H9 (cell line): ENCODE measurements at regions not wholly inside any gene's neighbourhood (a gene's known extent, or its start where the extent isn't known, plus 50 kb on each side); places are given as distances from the start of the nearest gene placed in this dataset.
A peak's percentile ranks its signal among the peaks of the same experiment; 100 is the strongest.

Experiments
- DNase-seq: peaks from one replicate; pipeline ENCODE4 v3.0.0-alpha.2; 2017
- H2AFZ ChIP-seq: one replicate; pipeline ENCODE4 v1.6.1; 2013; ENCODE audit warnings: mild to moderate bottlenecking, low read length, control low read depth, moderate library complexity
- H2AK5ac ChIP-seq: 2 replicates; pipeline ENCODE4 v1.6.1; 2013; ENCODE audit warnings: low read length, control low read depth, mixed read lengths; ENCODE audit not compliant: insufficient read length
- H2BK120ac ChIP-seq: one replicate; pipeline ENCODE4 v1.6.1; 2013; ENCODE audit warnings: low read depth, mild to moderate bottlenecking, low read length, control low read depth, inconsistent platforms; ENCODE audit not compliant: poor library complexity, severe bottlenecking
- H2BK12ac ChIP-seq: 2 replicates; pipeline ENCODE4 v1.6.1; 2013; ENCODE audit warnings: low read length, control low read depth, mixed read lengths, low read depth; ENCODE audit not compliant: insufficient read length
- H2BK15ac ChIP-seq: 2 replicates; pipeline ENCODE4 v1.6.1; 2013; ENCODE audit warnings: low read depth, low read length, control low read depth
- H2BK20ac ChIP-seq: one replicate; pipeline ENCODE4 v1.6.1; 2013; ENCODE audit warnings: low read depth, mild to moderate bottlenecking, low read length, control low read depth, inconsistent platforms; ENCODE audit not compliant: poor library complexity, severe bottlenecking
- H2BK5ac ChIP-seq: 2 replicates; pipeline ENCODE4 v1.6.1; 2013; ENCODE audit warnings: low read length, control low read depth, mixed read lengths; ENCODE audit not compliant: insufficient read length
- H3K14ac ChIP-seq: 2 replicates; pipeline ENCODE4 v1.6.1; 2013; ENCODE audit warnings: low read length, control low read depth; ENCODE audit not compliant: insufficient read depth
- H3K18ac ChIP-seq: 2 replicates; pipeline ENCODE4 v1.6.1; 2013; ENCODE audit warnings: low read depth, mild to moderate bottlenecking, mixed read lengths, low read length, control low read depth; ENCODE audit not compliant: insufficient read length
- H3K23ac ChIP-seq: 2 replicates; pipeline ENCODE4 v1.6.1; 2013; ENCODE audit warnings: low read length, control low read depth, mixed read lengths, low read depth; ENCODE audit not compliant: insufficient read length
- H3K23me2 ChIP-seq: 2 replicates; pipeline ENCODE4 v1.6.1; 2013; ENCODE audit warnings: low read depth, mild to moderate bottlenecking, mixed read lengths, low read length, control low read depth; ENCODE audit not compliant: insufficient read length, poor library complexity, severe bottlenecking
- H3K27ac ChIP-seq: 2 replicates; pipeline ENCODE4 v1.5.1; 2013; ENCODE audit warnings: low read length, control low read depth, mixed read lengths, low read depth; ENCODE audit not compliant: insufficient read length
- H3K27me3 ChIP-seq: 2 replicates; pipeline ENCODE4 v1.6.1; 2013; ENCODE audit warnings: low read length, control low read depth, inconsistent platforms; ENCODE audit not compliant: insufficient read depth
- H3K4ac ChIP-seq: 2 replicates; pipeline ENCODE4 v1.6.1; 2013; ENCODE audit warnings: low read depth, mild to moderate bottlenecking, control low read depth, inconsistent platforms, low read length, moderate library complexity
- H3K4me1 ChIP-seq: 2 replicates; pipeline ENCODE4 v1.6.1; 2013; ENCODE audit warnings: low read length, control low read depth, inconsistent platforms; ENCODE audit not compliant: insufficient read depth
- H3K4me2 ChIP-seq: 2 replicates; pipeline ENCODE4 v1.6.1; 2013; ENCODE audit warnings: low read length, control low read depth, mixed read lengths; ENCODE audit not compliant: insufficient read length, insufficient read depth
- H3K56ac ChIP-seq: 2 replicates; pipeline ENCODE4 v1.6.1; 2013; ENCODE audit warnings: low read depth, mild to moderate bottlenecking, mixed read lengths, low read length, control low read depth; ENCODE audit not compliant: insufficient read length
- H3K79me1 ChIP-seq: 2 replicates; pipeline ENCODE4 v1.6.1; 2013; ENCODE audit warnings: low read depth, mild to moderate bottlenecking, moderate library complexity, low read length, control low read depth, inconsistent platforms; ENCODE audit not compliant: insufficient read depth, poor library complexity, severe bottlenecking
- H3K79me2 ChIP-seq: 2 replicates; pipeline ENCODE4 v1.6.1; 2013; ENCODE audit warnings: low read length, control low read depth, inconsistent platforms; ENCODE audit not compliant: insufficient read depth
- H3K9ac ChIP-seq: 2 replicates; pipeline ENCODE4 v1.6.1; 2013; ENCODE audit warnings: low read length, control low read depth, mixed read lengths; ENCODE audit not compliant: insufficient read length; ENCODE audit errors: extremely low read depth
- H3K9me3 ChIP-seq: one replicate; pipeline ENCODE4 v1.6.1; 2013; ENCODE audit warnings: low read depth, low read length, inconsistent platforms; ENCODE audit not compliant: control insufficient read depth
- H3T11ph ChIP-seq: one replicate; pipeline ENCODE4 v1.6.1; 2013; ENCODE audit warnings: mild to moderate bottlenecking, low read length, control low read depth, inconsistent platforms
- H4K20me1 ChIP-seq: one replicate; pipeline ENCODE4 v1.6.1; 2013; ENCODE audit not compliant: control insufficient read depth, insufficient read length, insufficient read depth
- H4K5ac ChIP-seq: 2 replicates; pipeline ENCODE4 v1.6.1; 2013; ENCODE audit warnings: low read depth, mild to moderate bottlenecking, mixed read lengths, low read length, control low read depth; ENCODE audit not compliant: insufficient read length
- H4K8ac ChIP-seq: replicated peaks from 2 replicates; pipeline ENCODE4 v1.6.1; 2013; ENCODE audit warnings: low read length, control low read depth, mixed read lengths, low read depth; ENCODE audit not compliant: insufficient read length
- H4K91ac ChIP-seq: 2 replicates; pipeline ENCODE4 v1.6.1; 2013; ENCODE audit warnings: low read depth, mild to moderate bottlenecking, moderate library complexity, mixed read lengths, low read length, control low read depth; ENCODE audit not compliant: insufficient read length
- H3K27ac Mint-ChIP-seq, 3 experiments: 2 replicates in 2 of 3; 3 replicates in 1 of 3; pipeline ENCODE4 v1.8.0; 2020 to 2021; ENCODE audit warnings: mixed read lengths in 3 of 3, mild to moderate bottlenecking in 1 of 3, moderate library complexity in 1 of 3
- H3K27me3 Mint-ChIP-seq: 2 replicates; pipeline ENCODE4 v1.8.0; 2021; ENCODE audit warnings: low read depth, mild to moderate bottlenecking, moderate library complexity, mixed read lengths
- H3K36me3 Mint-ChIP-seq, 3 experiments: 2 replicates in 2 of 3; 3 replicates in 1 of 3; pipeline ENCODE4 v1.8.0; 2020 to 2021; ENCODE audit warnings: low read depth in 3 of 3, mixed read lengths in 3 of 3; ENCODE audit not compliant: insufficient read depth in 1 of 3
- H3K4me1 Mint-ChIP-seq, 2 experiments: 2 replicates each; pipeline ENCODE4 v1.8.0; 2020; ENCODE audit warnings: mixed read lengths in 2 of 2
- H3K4me3 Mint-ChIP-seq, 2 experiments: 2 replicates in 1 of 2; 3 replicates in 1 of 2; pipeline ENCODE4 v1.8.0; 2020 to 2021; ENCODE audit warnings: mild to moderate bottlenecking in 2 of 2, mixed read lengths in 2 of 2, moderate library complexity in 1 of 2
- H3K9me3 Mint-ChIP-seq, 2 experiments: 2 replicates in 1 of 2; 3 replicates in 1 of 2; pipeline ENCODE4 v1.8.0; 2020; ENCODE audit warnings: mild to moderate bottlenecking in 2 of 2, mixed read lengths in 2 of 2, moderate library complexity in 1 of 2
- TF ChIP-seq, protein P1 (sequence below): fragments of 200-600 bp; sonication (generic); conservative IDR thresholded peaks from 3 replicates; pipeline ENCODE4 v1.8.0; 2021; ENCODE audit warnings: antibody characterized with exemption, mild to moderate bottlenecking

DNA sequence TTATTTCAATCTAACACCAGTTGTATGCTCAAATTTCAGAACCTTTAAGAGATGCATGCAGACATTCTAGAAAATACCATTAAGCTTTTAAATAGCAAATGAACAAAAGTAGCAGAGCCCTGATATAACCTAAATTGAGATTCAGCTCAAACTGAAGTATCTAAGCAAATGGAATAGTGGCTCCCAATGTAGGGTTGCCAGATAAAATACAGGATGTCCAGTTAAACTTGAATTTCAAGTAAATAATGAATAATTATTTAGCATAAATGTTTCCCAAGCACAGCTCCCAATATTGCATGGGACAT lies 171.1 kb upstream of the ATP11B start:
- no peak overlapping the region for H3K4me2 ChIP-seq
- H4K8ac ChIP-seq = no peak overlapping the region
- no peak overlapping the region for H2BK5ac ChIP-seq
- Mint-ChIP-seq H3K4me1 (peaks cover 26 to 32% of the 10 kb centered on the region in 2 experiments), H3K27me3 (no peaks in the 10 kb centered on the region), H3K36me3 (peaks cover 0 to 8% (median 0%) of the 10 kb centered on the region in 3 experiments; a peak in 2 of 7 replicates), H3K27ac (no peak overlapping the region), H3K4me3 (no peak overlapping the region), H3K9me3 (no peaks in the 10 kb centered on the region; a peak in 2 of 5 replicates)
- no peak overlapping the region for H3K9ac ChIP-seq
- H4K5ac ChIP-seq = no peak overlapping the region
- no peaks in the 10 kb centered on the region for H3K27me3 ChIP-seq
- no peak overlapping the region for H2BK15ac ChIP-seq
- no peak overlapping the region for H2BK20ac ChIP-seq
- no peak overlapping the region for H3K23ac ChIP-seq
- H3K4ac ChIP-seq = no peak overlapping the region
- no peak overlapping the region for H3K18ac ChIP-seq
- H3K27ac ChIP-seq = no peak overlapping the region
- no peaks in the 10 kb centered on the region for H3K23me2 ChIP-seq
- H4K20me1 ChIP-seq = no peaks in the 10 kb centered on the region
- H2BK120ac ChIP-seq = no peak overlapping the region
- no peak overlapping the region for H4K91ac ChIP-seq
- DNase-seq = no peak
- H3K79me1 ChIP-seq = no peaks in the 10 kb centered on the region
- no peak overlapping the region for H2AK5ac ChIP-seq
- H3K14ac ChIP-seq = no peak overlapping the region
- H3K4me1 ChIP-seq = no peaks in the 10 kb centered on the region
- H3K9me3 ChIP-seq = no peaks in the 10 kb centered on the region
- no peak overlapping the region for H3T11ph ChIP-seq
- no peak overlapping the region for H3K56ac ChIP-seq
- H2AFZ ChIP-seq = no peak overlapping the region
- H2BK12ac ChIP-seq = no peak overlapping the region
- TF ChIP-seq, protein P1, sequence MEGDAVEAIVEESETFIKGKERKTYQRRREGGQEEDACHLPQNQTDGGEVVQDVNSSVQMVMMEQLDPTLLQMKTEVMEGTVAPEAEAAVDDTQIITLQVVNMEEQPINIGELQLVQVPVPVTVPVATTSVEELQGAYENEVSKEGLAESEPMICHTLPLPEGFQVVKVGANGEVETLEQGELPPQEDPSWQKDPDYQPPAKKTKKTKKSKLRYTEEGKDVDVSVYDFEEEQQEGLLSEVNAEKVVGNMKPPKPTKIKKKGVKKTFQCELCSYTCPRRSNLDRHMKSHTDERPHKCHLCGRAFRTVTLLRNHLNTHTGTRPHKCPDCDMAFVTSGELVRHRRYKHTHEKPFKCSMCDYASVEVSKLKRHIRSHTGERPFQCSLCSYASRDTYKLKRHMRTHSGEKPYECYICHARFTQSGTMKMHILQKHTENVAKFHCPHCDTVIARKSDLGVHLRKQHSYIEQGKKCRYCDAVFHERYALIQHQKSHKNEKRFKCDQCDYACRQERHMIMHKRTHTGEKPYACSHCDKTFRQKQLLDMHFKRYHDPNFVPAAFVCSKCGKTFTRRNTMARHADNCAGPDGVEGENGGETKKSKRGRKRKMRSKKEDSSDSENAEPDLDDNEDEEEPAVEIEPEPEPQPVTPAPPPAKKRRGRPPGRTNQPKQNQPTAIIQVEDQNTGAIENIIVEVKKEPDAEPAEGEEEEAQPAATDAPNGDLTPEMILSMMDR = 0 out of 3 replicates have a peak, but pooled peaks have one; percentile 8
- H3K79me2 ChIP-seq = no peaks in the 10 kb centered on the region
